Upper lobe of left lung (tissue), 6 donors: ENCODE measurements at regions not wholly inside any gene's neighbourhood (a gene's known extent, or its start where the extent isn't known, plus 50 kb on each side); places are given as distances from the start of the nearest gene placed in this dataset.

Experiments used
- ATAC-seq, 2 donors: fragments of 200-7000 bp; cut with Tn5 transposase; one replicate each; pipeline ENCODE4 v1.9.1; 2022; ENCODE audit warnings: mild to moderate bottlenecking in 2 of 2, moderate library complexity in 2 of 2; ENCODE audit not compliant: low FRiP score in 2 of 2
- DNase-seq, 2 donors: peaks; one replicate each; pipeline ENCODE4 v3.0.0-alpha.2; 2019 to 2020
- H3K27ac ChIP-seq, 4 donors: fragments of 200-600 bp; sonication (generic); one replicate each; pipeline ENCODE4 v1.5.1; 2016 to 2019
- H3K27me3 ChIP-seq, 4 donors: fragments of 200-600 bp; sonication (generic); one replicate each; pipeline ENCODE4 v1.5.1; 2017 to 2019
- H3K36me3 ChIP-seq, 4 donors: fragments of 200-600 bp; sonication (generic); one replicate each; pipeline ENCODE4 v1.5.1; 2016 to 2019
- H3K4me1 ChIP-seq, 4 donors: fragments of 200-600 bp; sonication (generic); one replicate each; pipeline ENCODE4 v1.5.1; 2018 to 2019
- H3K4me3 ChIP-seq, 4 donors: fragments of 200-600 bp; sonication (generic); one replicate each; pipeline ENCODE4 v1.5.1; 2017 to 2019; ENCODE audit warnings: mild to moderate bottlenecking in 2 of 4, moderate library complexity in 1 of 4
- H3K9me3 ChIP-seq, 4 donors: fragments of 200-600 bp; sonication (generic); one replicate each; pipeline ENCODE4 v1.5.1; 2018 to 2019
- CTCF ChIP-seq, 6 experiments: fragments of 450-650 bp in 4 of 6; fragments of 200-600 bp in 2 of 6; sonication (generic) in 2 of 6; IDR thresholded peaks; one replicate each; pipeline ENCODE4 v1.5.1; 2016 to 2019; ENCODE audit warnings: antibody characterized with exemption in 6 of 6
- EP300 ChIP-seq, 4 donors: sonication (generic); formaldehyde crosslinking; IDR thresholded peaks; one replicate each; pipeline ENCODE4 v1.5.1; 2017; ENCODE audit warnings: antibody characterized with exemption in 4 of 4, control low read depth in 2 of 4
- POLR2A ChIP-seq, 4 donors: fragments of 450-650 bp; IDR thresholded peaks; one replicate each; pipeline ENCODE4 v1.5.1; 2016 to 2017; ENCODE audit warnings: antibody characterized with exemption in 4 of 4, mild to moderate bottlenecking in 2 of 4
- POLR2AphosphoS5 ChIP-seq, 2 donors: sonication (generic); formaldehyde crosslinking; IDR thresholded peaks; one replicate each; pipeline ENCODE4 v1.5.1; 2017; ENCODE audit warnings: antibody characterized with exemption in 2 of 2
- WGBS, 2 donors: methylation state at CpG; one replicate each; pipeline ENCODE4 v1.1.5; 2017 to 2018; 5-methylcytosine and 5-hydroxymethylcytosine counted together
- donor health status: DM: no; HTN: no; CAD: no; lungs with moderate emphysema.
- donor health status: DM: no; HTN: yes; CAD: no; lungs with severe emphysema.

GRCh38 chr2:224310943-224311625, 90.8 kb downstream of the FAM124B start:
- Histone ChIP-seq H3K27ac (no peak overlapping the region), H3K27me3 (no peaks in the 10 kb centered on the region), H3K36me3 (no peaks in the 10 kb centered on the region), H3K4me1 (no peaks in the 10 kb centered on the region), H3K9me3 (no peaks in the 10 kb centered on the region), H3K4me3 (no peak overlapping the region)
- ATAC-seq (no peak), DNase-seq (no peak)
- 68% methylated on average over 8 of the region's 8 CpGs for WGBS, 2 donors
- TF ChIP-seq CTCF (IDR thresholded peaks at IDR 0.05): no peak
- no peak for TF ChIP-seq POLR2AphosphoS5 (IDR thresholded peaks at IDR 0.05)
- TF ChIP-seq EP300 (IDR thresholded peaks at IDR 0.05): no peak
- no peak for TF ChIP-seq POLR2A (IDR thresholded peaks at IDR 0.05)

- ATAC-seq (no peak), DNase-seq (no peak)
- H3K27ac ChIP-seq: no peak overlapping the region
- no peaks in the 10 kb centered on the region for H3K9me3 ChIP-seq
- H3K36me3 ChIP-seq: no peaks in the 10 kb centered on the region
- no peaks in the 10 kb centered on the region for H3K4me1 ChIP-seq
- no peaks in the 10 kb centered on the region for H3K27me3 ChIP-seq
- TF ChIP-seq POLR2A (IDR thresholded peaks at IDR 0.05) (no peak), POLR2AphosphoS5 (IDR thresholded peaks at IDR 0.05) (no peak), CTCF (IDR thresholded peaks at IDR 0.05) (no peak)
- no peak overlapping the region for H3K4me3 ChIP-seq
- WGBS, 2 donors: 86 to 91% methylated on average over 4 of the region's 4 CpGs
Measured at GRCh38 chr2:224309176-224309575, 92.7 kb downstream of the FAM124B start.

GRCh38 chr2:224308272-224308911, 93.5 kb downstream of the FAM124B start:
- no peak for TF ChIP-seq POLR2A (IDR thresholded peaks at IDR 0.05)
- TF ChIP-seq EP300 (IDR thresholded peaks at IDR 0.05): no peak
- TF ChIP-seq CTCF (IDR thresholded peaks at IDR 0.05): no peak
- TF ChIP-seq POLR2AphosphoS5 (IDR thresholded peaks at IDR 0.05): no peak

GRCh38 chr2:224302952-224303351, 99.0 kb downstream of the FAM124B start:
- Histone ChIP-seq H3K4me1 (no peaks in the 10 kb centered on the region), H3K4me3 (no peak overlapping the region), H3K27me3 (no peaks in the 10 kb centered on the region), H3K9me3 (no peaks in the 10 kb centered on the region), H3K27ac (no peak overlapping the region), H3K36me3 (no peaks in the 10 kb centered on the region)
- WGBS, 2 donors: 87 to 88% methylated on average over 8 of the region's 8 CpGs
- no peak for ATAC-seq
- no peak for DNase-seq
- no peak for TF ChIP-seq POLR2AphosphoS5 (IDR thresholded peaks at IDR 0.05)
- TF ChIP-seq EP300 (IDR thresholded peaks at IDR 0.05): no peak
- no peak for TF ChIP-seq POLR2A (IDR thresholded peaks at IDR 0.05)
- TF ChIP-seq CTCF (IDR thresholded peaks at IDR 0.05): no peak

More at GRCh38 chr2:224308272-224308911, 93.5 kb downstream of the FAM124B start:
- WGBS, 2 donors: 35 to 37% methylated on average over 2 of the region's 2 CpGs
- H3K4me3 ChIP-seq: no peak overlapping the region
- H3K36me3 ChIP-seq: no peaks in the 10 kb centered on the region
- no peaks in the 10 kb centered on the region for H3K9me3 ChIP-seq
- DNase-seq (no peak), ATAC-seq (no peak)
- no peaks in the 10 kb centered on the region for H3K4me1 ChIP-seq
- H3K27me3 ChIP-seq: no peaks in the 10 kb centered on the region
- H3K27ac ChIP-seq: no peak overlapping the region

- TF ChIP-seq POLR2A (IDR thresholded peaks at IDR 0.05) (no peak), POLR2AphosphoS5 (IDR thresholded peaks at IDR 0.05) (no peak), EP300 (IDR thresholded peaks at IDR 0.05) (no peak), CTCF (IDR thresholded peaks at IDR 0.05) (no peak)
- ATAC-seq (no peak), DNase-seq (no peak)
- no peak overlapping the region for H3K27ac ChIP-seq
- WGBS, 2 donors: 74 to 78% methylated on average over 6 of the region's 6 CpGs
- no peak overlapping the region for H3K4me3 ChIP-seq
- H3K27me3 ChIP-seq: no peaks in the 10 kb centered on the region
- no peaks in the 10 kb centered on the region for H3K4me1 ChIP-seq
- no peaks in the 10 kb centered on the region for H3K36me3 ChIP-seq
- no peaks in the 10 kb centered on the region for H3K9me3 ChIP-seq
Measured at GRCh38 chr2:224293976-224294375, 107.9 kb downstream of the FAM124B start.
